ENCODE measurements at regions not wholly inside any gene's neighbourhood (a gene's known extent, or its start where the extent isn't known, plus 50 kb on each side); places are given as distances from the start of the nearest gene placed in this dataset.

DNA sequence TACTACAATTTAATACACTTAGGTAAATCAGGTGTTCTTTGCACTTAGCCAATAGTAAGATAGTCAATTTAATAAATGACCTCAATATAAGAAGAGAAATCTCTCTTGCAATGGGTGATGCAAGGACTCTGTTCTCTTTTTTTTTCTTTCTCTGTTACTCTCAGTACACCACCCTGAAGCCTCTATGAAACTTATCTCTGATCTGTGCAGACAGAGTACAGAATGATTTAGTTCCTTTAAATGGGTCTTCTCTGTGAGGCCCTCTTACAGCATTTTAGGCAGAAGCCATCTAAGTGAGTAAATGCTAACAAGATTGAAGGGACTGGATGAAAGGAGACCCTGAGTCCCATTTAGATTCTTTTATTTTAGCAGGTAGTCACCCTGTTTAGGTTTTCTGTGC is 312.8 kb downstream of the RFPL4B start:
- TF ChIP-seq POLR2A (IDR thresholded peaks at IDR 0.05; ENCODE audit: low read length) (no peak), MAFK (IDR thresholded peaks at IDR 0.05; ENCODE audit: partially characterized antibody) (no peak), KDM5A (IDR thresholded peaks at IDR 0.05) (no peak), JUN (IDR thresholded peaks at IDR 0.05) (no peak), FOSL2 (IDR thresholded peaks at IDR 0.05) (no peak), FOSL2 (CRISPR knock-in tag; IDR thresholded peaks at IDR 0.05) (no peak), RAD21 (conservative IDR thresholded peaks at IDR 0.05 in 1 of 2, IDR thresholded peaks at IDR 0.05 in 1 of 2) (no peak), CEBPB (IDR thresholded peaks at IDR 0.05) (no peak), RNF2 (IDR thresholded peaks at IDR 0.05; ENCODE audit: borderline replicate concordance, low read depth) (no peak), HDAC2 (IDR thresholded peaks at IDR 0.05) (no peak), POLR2AphosphoS2 (conservative IDR thresholded peaks at IDR 0.05; ENCODE audit: low read length) (no peak)
- TF ChIP-seq, protein P1, sequence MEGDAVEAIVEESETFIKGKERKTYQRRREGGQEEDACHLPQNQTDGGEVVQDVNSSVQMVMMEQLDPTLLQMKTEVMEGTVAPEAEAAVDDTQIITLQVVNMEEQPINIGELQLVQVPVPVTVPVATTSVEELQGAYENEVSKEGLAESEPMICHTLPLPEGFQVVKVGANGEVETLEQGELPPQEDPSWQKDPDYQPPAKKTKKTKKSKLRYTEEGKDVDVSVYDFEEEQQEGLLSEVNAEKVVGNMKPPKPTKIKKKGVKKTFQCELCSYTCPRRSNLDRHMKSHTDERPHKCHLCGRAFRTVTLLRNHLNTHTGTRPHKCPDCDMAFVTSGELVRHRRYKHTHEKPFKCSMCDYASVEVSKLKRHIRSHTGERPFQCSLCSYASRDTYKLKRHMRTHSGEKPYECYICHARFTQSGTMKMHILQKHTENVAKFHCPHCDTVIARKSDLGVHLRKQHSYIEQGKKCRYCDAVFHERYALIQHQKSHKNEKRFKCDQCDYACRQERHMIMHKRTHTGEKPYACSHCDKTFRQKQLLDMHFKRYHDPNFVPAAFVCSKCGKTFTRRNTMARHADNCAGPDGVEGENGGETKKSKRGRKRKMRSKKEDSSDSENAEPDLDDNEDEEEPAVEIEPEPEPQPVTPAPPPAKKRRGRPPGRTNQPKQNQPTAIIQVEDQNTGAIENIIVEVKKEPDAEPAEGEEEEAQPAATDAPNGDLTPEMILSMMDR (IDR thresholded peaks at IDR 0.05): no peak
- TF ChIP-seq, protein P2, sequence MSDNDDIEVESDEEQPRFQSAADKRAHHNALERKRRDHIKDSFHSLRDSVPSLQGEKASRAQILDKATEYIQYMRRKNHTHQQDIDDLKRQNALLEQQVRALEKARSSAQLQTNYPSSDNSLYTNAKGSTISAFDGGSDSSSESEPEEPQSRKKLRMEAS (IDR thresholded peaks at IDR 0.05): no peak

Measured in A549 (cell line).